HEK293 (cell line): ENCODE measurements at regions not wholly inside any gene's neighbourhood (a gene's known extent, or its start where the extent isn't known, plus 50 kb on each side); places are given as distances from the start of the nearest gene placed in this dataset.

Experiments used
- CTCF ChIA-PET: fragments of 350-600 bp; formaldehyde crosslinking; extraction: SDS; loops from one replicate; lab custom pipeline; 2021; ENCODE audit warnings: antibody characterized with exemption; lab: Yijun Ruan, JAX
- POLR2A ChIA-PET: fragments of 300-600 bp; formaldehyde crosslinking; extraction: SDS; loops from one replicate; lab custom pipeline; 2020; ENCODE audit warnings: antibody characterized with exemption, inconsistent platforms; lab: Yijun Ruan, JAX
- H3K27ac ChIP-seq: fragments of 200-500 bp; sonication (Bioruptor generic); 2 replicates; pipeline ENCODE4 v1.5.1; 2014; ENCODE audit warnings: low read depth, low read length, control low read depth, inconsistent platforms; ENCODE audit errors: extremely low read depth
- H3K36me3 ChIP-seq, 2 experiments: fragments of 200-500 bp in 1 of 2; sonication (Bioruptor generic) in 1 of 2; 1 replicate in 1 of 2; 2 replicates in 1 of 2; pipeline ENCODE4 v1.5.1; 2014 to 2017; ENCODE audit warnings: inconsistent platforms in 2 of 2, low read length in 2 of 2; ENCODE audit not compliant: control insufficient read depth in 2 of 2, insufficient read depth in 1 of 2
- H3K4me1 ChIP-seq: fragments of 200-500 bp; sonication (Bioruptor generic); 2 replicates; pipeline ENCODE4 v1.5.1; 2014; ENCODE audit warnings: mild to moderate bottlenecking, low read length, inconsistent platforms; ENCODE audit not compliant: control insufficient read depth, insufficient read depth
- H3K4me3 ChIP-seq: 2 replicates; pipeline ENCODE4 v1.5.1; 2011; ENCODE audit warnings: low read depth, mild to moderate bottlenecking, control low read depth, low read length, moderate library complexity
- H3K9me3 ChIP-seq: fragments of 200-500 bp; sonication (Bioruptor generic); 2 replicates; pipeline ENCODE4 v1.5.1; 2014; ENCODE audit warnings: low read depth, low read length, inconsistent platforms; ENCODE audit not compliant: control insufficient read depth, insufficient read depth
- CTCF ChIP-seq: fragments of 450-650 bp; formaldehyde crosslinking; IDR thresholded peaks from 2 replicates; pipeline ENCODE4 v1.5.1; 2016; ENCODE audit warnings: missing biosample characterization, missing genetic modification characterization
- EGR2 ChIP-seq: fragments of 450-650 bp; formaldehyde crosslinking; IDR thresholded peaks from 2 replicates; pipeline ENCODE4 v1.5.1; 2016; ENCODE audit warnings: low read depth, missing biosample characterization, missing genetic modification characterization
- GLIS2 ChIP-seq: fragments of 450-650 bp; formaldehyde crosslinking; IDR thresholded peaks from 2 replicates; pipeline ENCODE4 v1.5.1; 2016; ENCODE audit warnings: missing biosample characterization, missing genetic modification characterization
- HOXC10 ChIP-seq: sonication (generic); formaldehyde crosslinking; IDR thresholded peaks from 2 replicates; pipeline ENCODE4 v1.8.1; 2023; ENCODE audit warnings: mild to moderate bottlenecking, missing genetic modification reagents
- IKZF3 ChIP-seq: fragments of 450-650 bp; IDR thresholded peaks from 2 replicates; pipeline ENCODE4 v1.5.0; 2018; ENCODE audit warnings: missing biosample characterization, mild to moderate bottlenecking, missing genetic modification characterization, moderate library complexity
- PBX3 ChIP-seq: sonication (generic); formaldehyde crosslinking; IDR thresholded peaks from 2 replicates; pipeline ENCODE4 v1.8.1; 2022; ENCODE audit warnings: mild to moderate bottlenecking, moderate library complexity, missing genetic modification reagents
- SALL2 ChIP-seq: fragments of 450-650 bp; formaldehyde crosslinking; IDR thresholded peaks from 2 replicates; pipeline ENCODE4 v1.5.0; 2017; ENCODE audit warnings: missing biosample characterization, mild to moderate bottlenecking, missing genetic modification characterization, borderline replicate concordance
- ZBTB1 ChIP-seq: fragments of 450-650 bp; formaldehyde crosslinking; IDR thresholded peaks from 2 replicates; pipeline ENCODE4 v1.5.1; 2016; ENCODE audit warnings: missing biosample characterization, missing genetic modification characterization
- ZBTB7A ChIP-seq: fragments of 450-650 bp; formaldehyde crosslinking; IDR thresholded peaks from 2 replicates; pipeline ENCODE4 v1.5.1; 2016; ENCODE audit warnings: low read depth, missing biosample characterization, missing genetic modification characterization
- ZBTB8A ChIP-seq: fragments of 450-650 bp; formaldehyde crosslinking; IDR thresholded peaks from 2 replicates; pipeline ENCODE4 v1.5.1; 2016; ENCODE audit warnings: missing biosample characterization, missing genetic modification characterization
- ZFP3 ChIP-seq: fragments of 450-650 bp; formaldehyde crosslinking; IDR thresholded peaks from 2 replicates; pipeline ENCODE4 v1.5.1; 2016; ENCODE audit warnings: low read depth, missing biosample characterization, missing genetic modification characterization
- ZFP69B ChIP-seq: fragments of 450-650 bp; formaldehyde crosslinking; IDR thresholded peaks from 2 replicates; pipeline ENCODE4 v1.5.1; 2016; ENCODE audit warnings: missing biosample characterization, missing genetic modification characterization
- ZNF140 ChIP-seq: fragments of 450-650 bp; formaldehyde crosslinking; IDR thresholded peaks from 2 replicates; pipeline ENCODE4 v1.5.1; 2016; ENCODE audit warnings: missing biosample characterization, missing genetic modification characterization
- ZNF211 ChIP-seq: fragments of 450-650 bp; formaldehyde crosslinking; IDR thresholded peaks from 2 replicates; pipeline ENCODE4 v1.5.1; 2016; ENCODE audit warnings: low read depth, missing biosample characterization, missing genetic modification characterization
- ZNF488 ChIP-seq: fragments of 450-650 bp; formaldehyde crosslinking; IDR thresholded peaks from 2 replicates; pipeline ENCODE4 v1.5.1; 2016; ENCODE audit warnings: missing biosample characterization, missing genetic modification characterization
- ZNF510 ChIP-seq: fragments of 450-650 bp; formaldehyde crosslinking; IDR thresholded peaks from 2 replicates; pipeline ENCODE4 v1.5.1; 2018; ENCODE audit warnings: mild to moderate bottlenecking, missing genetic modification characterization, missing biosample characterization; ENCODE audit not compliant: insufficient replicate concordance
- ZNF561 ChIP-seq: fragments of 450-650 bp; IDR thresholded peaks from 2 replicates; pipeline ENCODE4 v1.5.1; 2018; ENCODE audit warnings: missing biosample characterization, missing genetic modification characterization, borderline replicate concordance
- ZNF596 ChIP-seq: fragments of 450-650 bp; IDR thresholded peaks from 2 replicates; pipeline ENCODE4 v1.5.0; 2018; ENCODE audit warnings: missing biosample characterization, mild to moderate bottlenecking, missing genetic modification characterization, moderate library complexity
- ZNF701 ChIP-seq: fragments of 450-650 bp; formaldehyde crosslinking; IDR thresholded peaks from 2 replicates; pipeline ENCODE4 v1.5.1; 2016; ENCODE audit warnings: missing biosample characterization, missing genetic modification characterization
- ZNF747 ChIP-seq: fragments of 450-650 bp; formaldehyde crosslinking; IDR thresholded peaks from 2 replicates; pipeline ENCODE4 v1.5.1; 2016; ENCODE audit warnings: missing biosample characterization, missing genetic modification characterization
- ZNF777 ChIP-seq: fragments of 450-650 bp; formaldehyde crosslinking; IDR thresholded peaks from 2 replicates; pipeline ENCODE4 v1.5.1; 2017; ENCODE audit warnings: missing biosample characterization, missing genetic modification characterization, borderline replicate concordance
- ZNF843 ChIP-seq: fragments of 450-650 bp; formaldehyde crosslinking; IDR thresholded peaks from 2 replicates; pipeline ENCODE4 v1.5.1; 2016; ENCODE audit warnings: missing biosample characterization, missing genetic modification characterization
- TF ChIP-seq, protein P1 (sequence below): fragments of 450-650 bp; formaldehyde crosslinking; IDR thresholded peaks from 2 replicates; pipeline ENCODE4 v1.5.1; 2016; ENCODE audit warnings: missing biosample characterization, missing genetic modification characterization
- TF ChIP-seq, protein P2 (sequence below): fragments of 450-650 bp; formaldehyde crosslinking; IDR thresholded peaks from 2 replicates; pipeline ENCODE4 v1.5.1; 2016; ENCODE audit warnings: missing biosample characterization, missing genetic modification characterization
- TF ChIP-seq, protein P3 (sequence below): fragments of 450-650 bp; formaldehyde crosslinking; IDR thresholded peaks from 2 replicates; pipeline ENCODE4 v1.5.1; 2017; ENCODE audit warnings: missing biosample characterization, missing genetic modification characterization

DNA sequence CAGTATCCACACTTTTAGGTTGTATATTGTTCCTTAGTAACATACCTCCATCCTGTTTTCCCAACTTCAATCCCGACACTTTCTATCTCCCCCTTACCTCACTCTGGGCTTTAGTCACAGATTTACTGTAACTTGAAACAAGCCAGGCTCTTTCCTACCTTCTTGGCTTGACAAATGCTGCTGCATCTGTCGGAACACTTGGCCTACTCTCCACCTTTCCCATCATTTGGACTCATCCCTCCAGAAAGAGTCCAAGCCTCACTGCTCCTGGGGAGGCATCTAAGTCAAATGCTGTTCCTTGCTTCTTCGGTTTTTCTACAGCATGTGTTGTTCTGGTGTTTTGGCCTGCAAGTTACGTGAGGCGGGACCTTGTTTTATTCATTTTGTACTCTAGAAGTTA is 142.4 kb downstream of the DACT1 start (continued):
- TF ChIP-seq IKZF3 = no peak
- TF ChIP-seq, all 188 proteins: peak for 0

GRCh38 chr14:58780605-58781004 is 142.8 kb downstream of the DACT1 start:
- Histone ChIP-seq H3K9me3 (no peaks in the 10 kb centered on the region), H3K27ac (no peak overlapping the region), H3K36me3 (no peaks in the 10 kb centered on the region), H3K4me1 (peaks cover 7% of the 10 kb centered on the region), H3K4me3 (no peak overlapping the region)
- POLR2A ChIA-PET = no interaction called here
- CTCF ChIA-PET = interaction anchor here (0.8 kb wide), 1 partner anchor 280 kb away, joined by 3 read pairs; no protein-coding TSS in a partner anchor
- no peak for TF ChIP-seq ZFP69B
- TF ChIP-seq EGR2 (tag by site-specific recombination) = no peak
- TF ChIP-seq HOXC10 (CRISPR knock-in tag) = no peak
- TF ChIP-seq ZNF747 (tag by site-specific recombination) = no peak
- TF ChIP-seq ZNF211 (tag by site-specific recombination) = no peak
- no peak for TF ChIP-seq ZBTB8A (tag by site-specific recombination)
- no peak for TF ChIP-seq ZNF701 (tag by site-specific recombination)
- TF ChIP-seq, protein P1, sequence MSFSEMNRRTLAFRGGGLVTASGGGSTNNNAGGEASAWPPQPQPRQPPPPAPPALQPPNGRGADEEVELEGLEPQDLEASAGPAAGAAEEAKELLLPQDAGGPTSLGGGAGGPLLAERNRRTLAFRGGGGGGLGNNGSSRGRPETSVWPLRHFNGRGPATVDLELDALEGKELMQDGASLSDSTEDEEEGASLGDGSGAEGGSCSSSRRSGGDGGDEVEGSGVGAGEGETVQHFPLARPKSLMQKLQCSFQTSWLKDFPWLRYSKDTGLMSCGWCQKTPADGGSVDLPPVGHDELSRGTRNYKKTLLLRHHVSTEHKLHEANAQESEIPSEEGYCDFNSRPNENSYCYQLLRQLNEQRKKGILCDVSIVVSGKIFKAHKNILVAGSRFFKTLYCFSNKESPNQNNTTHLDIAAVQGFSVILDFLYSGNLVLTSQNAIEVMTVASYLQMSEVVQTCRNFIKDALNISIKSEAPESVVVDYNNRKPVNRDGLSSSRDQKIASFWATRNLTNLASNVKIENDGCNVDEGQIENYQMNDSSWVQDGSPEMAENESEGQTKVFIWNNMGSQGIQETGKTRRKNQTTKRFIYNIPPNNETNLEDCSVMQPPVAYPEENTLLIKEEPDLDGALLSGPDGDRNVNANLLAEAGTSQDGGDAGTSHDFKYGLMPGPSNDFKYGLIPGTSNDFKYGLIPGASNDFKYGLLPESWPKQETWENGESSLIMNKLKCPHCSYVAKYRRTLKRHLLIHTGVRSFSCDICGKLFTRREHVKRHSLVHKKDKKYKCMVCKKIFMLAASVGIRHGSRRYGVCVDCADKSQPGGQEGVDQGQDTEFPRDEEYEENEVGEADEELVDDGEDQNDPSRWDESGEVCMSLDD (tag by site-specific recombination) = no peak
- no peak for TF ChIP-seq ZNF596 (tag by site-specific recombination)
- TF ChIP-seq CTCF (tag by site-specific recombination) = no peak
- no peak for TF ChIP-seq ZBTB1 (tag by site-specific recombination)
- TF ChIP-seq ZBTB7A (tag by site-specific recombination) = no peak
- TF ChIP-seq, protein P2, sequence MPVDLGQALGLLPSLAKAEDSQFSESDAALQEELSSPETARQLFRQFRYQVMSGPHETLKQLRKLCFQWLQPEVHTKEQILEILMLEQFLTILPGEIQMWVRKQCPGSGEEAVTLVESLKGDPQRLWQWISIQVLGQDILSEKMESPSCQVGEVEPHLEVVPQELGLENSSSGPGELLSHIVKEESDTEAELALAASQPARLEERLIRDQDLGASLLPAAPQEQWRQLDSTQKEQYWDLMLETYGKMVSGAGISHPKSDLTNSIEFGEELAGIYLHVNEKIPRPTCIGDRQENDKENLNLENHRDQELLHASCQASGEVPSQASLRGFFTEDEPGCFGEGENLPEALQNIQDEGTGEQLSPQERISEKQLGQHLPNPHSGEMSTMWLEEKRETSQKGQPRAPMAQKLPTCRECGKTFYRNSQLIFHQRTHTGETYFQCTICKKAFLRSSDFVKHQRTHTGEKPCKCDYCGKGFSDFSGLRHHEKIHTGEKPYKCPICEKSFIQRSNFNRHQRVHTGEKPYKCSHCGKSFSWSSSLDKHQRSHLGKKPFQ = no peak
- TF ChIP-seq SALL2 = no peak
- TF ChIP-seq ZNF510 (tag by site-specific recombination) = no peak
- no peak for TF ChIP-seq ZNF561 (tag by site-specific recombination)
- TF ChIP-seq ZNF140 (tag by site-specific recombination) = no peak
- no peak for TF ChIP-seq ZNF777 (tag by site-specific recombination)

- Histone ChIP-seq H3K4me3 (no peak overlapping the region), H3K4me1 (peaks cover 7% of the 10 kb centered on the region), H3K27ac (no peak overlapping the region), H3K9me3 (no peaks in the 10 kb centered on the region), H3K36me3 (no peaks in the 10 kb centered on the region)
- CTCF ChIA-PET = interaction anchor here (0.8 kb wide), 1 partner anchor 484 kb away, joined by 4 read pairs; no protein-coding TSS in a partner anchor
- POLR2A ChIA-PET = no interaction called here
- TF ChIP-seq ZFP3 (tag by site-specific recombination) (no peak), ZNF488 (tag by site-specific recombination) (no peak), PBX3 (CRISPR knock-in tag) (no peak), ZNF843 (no peak), GLIS2 (tag by site-specific recombination) (no peak)
- TF ChIP-seq, protein P3, sequence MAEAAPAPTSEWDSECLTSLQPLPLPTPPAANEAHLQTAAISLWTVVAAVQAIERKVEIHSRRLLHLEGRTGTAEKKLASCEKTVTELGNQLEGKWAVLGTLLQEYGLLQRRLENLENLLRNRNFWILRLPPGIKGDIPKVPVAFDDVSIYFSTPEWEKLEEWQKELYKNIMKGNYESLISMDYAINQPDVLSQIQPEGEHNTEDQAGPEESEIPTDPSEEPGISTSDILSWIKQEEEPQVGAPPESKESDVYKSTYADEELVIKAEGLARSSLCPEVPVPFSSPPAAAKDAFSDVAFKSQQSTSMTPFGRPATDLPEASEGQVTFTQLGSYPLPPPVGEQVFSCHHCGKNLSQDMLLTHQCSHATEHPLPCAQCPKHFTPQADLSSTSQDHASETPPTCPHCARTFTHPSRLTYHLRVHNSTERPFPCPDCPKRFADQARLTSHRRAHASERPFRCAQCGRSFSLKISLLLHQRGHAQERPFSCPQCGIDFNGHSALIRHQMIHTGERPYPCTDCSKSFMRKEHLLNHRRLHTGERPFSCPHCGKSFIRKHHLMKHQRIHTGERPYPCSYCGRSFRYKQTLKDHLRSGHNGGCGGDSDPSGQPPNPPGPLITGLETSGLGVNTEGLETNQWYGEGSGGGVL = no peak
Measured at GRCh38 chr14:58782011-58782410, 144.2 kb downstream of the DACT1 start.
